HEK293 (cell line): ENCODE measurements at regions not wholly inside any gene's neighbourhood (a gene's known extent, or its start where the extent isn't known, plus 50 kb on each side); places are given as distances from the start of the nearest gene placed in this dataset.
A peak's percentile ranks its signal among the peaks of the same experiment; 100 is the strongest.

Experiments used
- CTCF ChIA-PET: fragments of 350-600 bp; formaldehyde crosslinking; extraction: SDS; loops from one replicate; lab custom pipeline; 2021; ENCODE audit warnings: antibody characterized with exemption; lab: Yijun Ruan, JAX
- POLR2A ChIA-PET: fragments of 300-600 bp; formaldehyde crosslinking; extraction: SDS; loops from one replicate; lab custom pipeline; 2020; ENCODE audit warnings: antibody characterized with exemption, inconsistent platforms; lab: Yijun Ruan, JAX
- H3K27ac ChIP-seq: fragments of 200-500 bp; sonication (Bioruptor generic); 2 replicates; pipeline ENCODE4 v1.5.1; 2014; ENCODE audit warnings: low read depth, low read length, control low read depth, inconsistent platforms; ENCODE audit errors: extremely low read depth
- H3K36me3 ChIP-seq, 2 experiments: fragments of 200-500 bp in 1 of 2; sonication (Bioruptor generic) in 1 of 2; 1 replicate in 1 of 2; 2 replicates in 1 of 2; pipeline ENCODE4 v1.5.1; 2014 to 2017; ENCODE audit warnings: inconsistent platforms in 2 of 2, low read length in 2 of 2; ENCODE audit not compliant: control insufficient read depth in 2 of 2, insufficient read depth in 1 of 2
- H3K4me1 ChIP-seq: fragments of 200-500 bp; sonication (Bioruptor generic); 2 replicates; pipeline ENCODE4 v1.5.1; 2014; ENCODE audit warnings: mild to moderate bottlenecking, low read length, inconsistent platforms; ENCODE audit not compliant: control insufficient read depth, insufficient read depth
- H3K4me3 ChIP-seq: 2 replicates; pipeline ENCODE4 v1.5.1; 2011; ENCODE audit warnings: low read depth, mild to moderate bottlenecking, control low read depth, low read length, moderate library complexity
- H3K9me3 ChIP-seq: fragments of 200-500 bp; sonication (Bioruptor generic); 2 replicates; pipeline ENCODE4 v1.5.1; 2014; ENCODE audit warnings: low read depth, low read length, inconsistent platforms; ENCODE audit not compliant: control insufficient read depth, insufficient read depth
- GLIS1 ChIP-seq: fragments of 450-650 bp; formaldehyde crosslinking; IDR thresholded peaks from 2 replicates; pipeline ENCODE4 v1.5.1; 2016; ENCODE audit warnings: missing biosample characterization, missing genetic modification characterization
- GLIS2 ChIP-seq: fragments of 450-650 bp; formaldehyde crosslinking; IDR thresholded peaks from 2 replicates; pipeline ENCODE4 v1.5.1; 2016; ENCODE audit warnings: missing biosample characterization, missing genetic modification characterization
- HOXD13 ChIP-seq: sonication (generic); formaldehyde crosslinking; IDR thresholded peaks from 2 replicates; pipeline ENCODE4 v1.8.0; 2022; ENCODE audit warnings: missing genetic modification reagents, borderline replicate concordance
- OVOL3 ChIP-seq: fragments of 450-650 bp; formaldehyde crosslinking; IDR thresholded peaks from 2 replicates; pipeline ENCODE4 v1.5.1; 2016; ENCODE audit warnings: missing biosample characterization, missing genetic modification characterization
- REPIN1 ChIP-seq: fragments of 450-650 bp; formaldehyde crosslinking; IDR thresholded peaks from 2 replicates; pipeline ENCODE4 v1.5.1; 2017; ENCODE audit warnings: missing biosample characterization, missing genetic modification characterization, low read depth
- SETDB1 ChIP-seq: IDR thresholded peaks from one replicate; pipeline ENCODE4 v1.6.1; 2017; ENCODE audit warnings: mild to moderate bottlenecking, low read length, moderate library complexity, mixed read lengths; ENCODE audit not compliant: insufficient read length
- TRIM28 ChIP-seq: IDR thresholded peaks from 2 replicates; pipeline ENCODE4 v1.6.1; 2011; ENCODE audit warnings: low read length, control low read depth, borderline replicate concordance
- WT1 ChIP-seq: fragments of 450-650 bp; formaldehyde crosslinking; IDR thresholded peaks from 2 replicates; pipeline ENCODE4 v1.5.1; 2016; ENCODE audit warnings: missing biosample characterization, missing genetic modification characterization
- ZBTB17 ChIP-seq: fragments of 450-650 bp; formaldehyde crosslinking; IDR thresholded peaks from 2 replicates; pipeline ENCODE4 v1.5.1; 2016; ENCODE audit warnings: missing biosample characterization, missing genetic modification characterization
- ZBTB21 ChIP-seq: fragments of 450-650 bp; formaldehyde crosslinking; IDR thresholded peaks from 2 replicates; pipeline ENCODE4 v1.5.1; 2017; ENCODE audit warnings: missing biosample characterization, missing genetic modification characterization
- ZIC2 ChIP-seq: fragments of 450-650 bp; formaldehyde crosslinking; IDR thresholded peaks from 2 replicates; pipeline ENCODE4 v1.5.1; 2016; ENCODE audit warnings: missing biosample characterization, missing genetic modification characterization
- ZNF311 ChIP-seq: fragments of 450-650 bp; formaldehyde crosslinking; IDR thresholded peaks from 2 replicates; pipeline ENCODE4 v1.5.1; 2017; ENCODE audit warnings: missing biosample characterization, missing genetic modification characterization, borderline replicate concordance
- ZNF324 ChIP-seq: fragments of 450-650 bp; formaldehyde crosslinking; IDR thresholded peaks from 2 replicates; pipeline ENCODE4 v1.5.1; 2016; ENCODE audit warnings: missing biosample characterization, missing genetic modification characterization
- ZNF366 ChIP-seq: fragments of 450-650 bp; formaldehyde crosslinking; conservative IDR thresholded peaks from 2 replicates; pipeline ENCODE4 v1.5.1; 2016; ENCODE audit warnings: missing biosample characterization, missing genetic modification characterization
- ZNF423 ChIP-seq: fragments of 450-650 bp; formaldehyde crosslinking; IDR thresholded peaks from 2 replicates; pipeline ENCODE4 v1.5.1; 2016; ENCODE audit warnings: missing biosample characterization, missing genetic modification characterization
- ZNF549 ChIP-seq: fragments of 450-650 bp; IDR thresholded peaks from 2 replicates; pipeline ENCODE4 v1.5.1; 2018; ENCODE audit warnings: missing biosample characterization, missing genetic modification characterization, mild to moderate bottlenecking, inconsistent platforms, moderate library complexity
- ZNF560 ChIP-seq: fragments of 450-650 bp; formaldehyde crosslinking; IDR thresholded peaks from 2 replicates; pipeline ENCODE4 v1.5.1; 2017; ENCODE audit warnings: missing biosample characterization, missing genetic modification characterization, borderline replicate concordance
- ZNF707 ChIP-seq: fragments of 450-650 bp; formaldehyde crosslinking; IDR thresholded peaks from 2 replicates; pipeline ENCODE4 v1.5.1; 2016; ENCODE audit warnings: missing biosample characterization, missing genetic modification characterization
- TF ChIP-seq, protein P1 (sequence below): fragments of 450-650 bp; formaldehyde crosslinking; conservative IDR thresholded peaks from 2 replicates; pipeline ENCODE4 v1.5.1; 2016; ENCODE audit warnings: low read depth, missing biosample characterization, missing genetic modification characterization
- TF ChIP-seq, protein P2 (sequence below): fragments of 450-650 bp; IDR thresholded peaks from 2 replicates; pipeline ENCODE4 v1.5.1; 2018; ENCODE audit warnings: missing biosample characterization, mild to moderate bottlenecking, missing genetic modification characterization
- TF ChIP-seq, protein P3 (sequence below): fragments of 450-650 bp; formaldehyde crosslinking; IDR thresholded peaks from 2 replicates; pipeline ENCODE4 v1.5.1; 2017; ENCODE audit warnings: missing biosample characterization, mild to moderate bottlenecking, missing genetic modification characterization, moderate library complexity
- TF ChIP-seq, protein P4 (sequence below): fragments of 450-650 bp; formaldehyde crosslinking; IDR thresholded peaks from 2 replicates; pipeline ENCODE4 v1.5.1; 2016; ENCODE audit warnings: missing biosample characterization, missing genetic modification characterization, low read depth
- TF ChIP-seq, protein P5 (sequence below): fragments of 450-650 bp; formaldehyde crosslinking; IDR thresholded peaks from 2 replicates; pipeline ENCODE4 v1.5.1; 2016; ENCODE audit warnings: missing biosample characterization, missing genetic modification characterization

DNA sequence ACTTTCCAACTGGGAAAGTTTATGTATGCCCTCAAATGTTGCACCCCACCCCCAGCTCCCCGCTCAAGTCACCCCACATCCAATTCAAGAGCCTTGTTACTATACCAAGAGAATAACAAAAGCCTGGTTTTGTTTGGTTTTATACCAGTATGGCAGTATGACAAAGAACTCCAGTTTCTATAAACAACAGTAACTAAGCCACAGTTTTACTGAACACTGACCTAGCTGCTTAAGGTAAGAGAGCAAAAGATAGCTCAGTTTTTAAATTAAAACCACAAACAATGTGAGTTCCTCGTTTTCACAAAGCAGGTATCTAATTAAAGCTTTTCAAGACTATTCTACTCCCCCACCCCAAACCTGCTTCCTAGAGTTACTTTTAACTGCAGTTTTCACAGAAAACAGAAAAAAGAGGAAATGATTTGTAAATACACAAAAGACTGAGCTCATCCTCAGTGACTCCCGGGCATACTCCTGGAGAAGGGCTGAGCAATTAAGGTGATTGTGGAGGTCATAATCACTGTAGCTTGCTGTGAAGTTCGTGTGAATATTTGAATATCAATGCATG is 59.3 kb upstream of the LHX8 start:
- no peak for TF ChIP-seq ZNF707 (tag by site-specific recombination)
- no peak for TF ChIP-seq ZBTB21 (tag by site-specific recombination)
- TF ChIP-seq ZNF549 (tag by site-specific recombination), result no peak
- TF ChIP-seq, protein P1, sequence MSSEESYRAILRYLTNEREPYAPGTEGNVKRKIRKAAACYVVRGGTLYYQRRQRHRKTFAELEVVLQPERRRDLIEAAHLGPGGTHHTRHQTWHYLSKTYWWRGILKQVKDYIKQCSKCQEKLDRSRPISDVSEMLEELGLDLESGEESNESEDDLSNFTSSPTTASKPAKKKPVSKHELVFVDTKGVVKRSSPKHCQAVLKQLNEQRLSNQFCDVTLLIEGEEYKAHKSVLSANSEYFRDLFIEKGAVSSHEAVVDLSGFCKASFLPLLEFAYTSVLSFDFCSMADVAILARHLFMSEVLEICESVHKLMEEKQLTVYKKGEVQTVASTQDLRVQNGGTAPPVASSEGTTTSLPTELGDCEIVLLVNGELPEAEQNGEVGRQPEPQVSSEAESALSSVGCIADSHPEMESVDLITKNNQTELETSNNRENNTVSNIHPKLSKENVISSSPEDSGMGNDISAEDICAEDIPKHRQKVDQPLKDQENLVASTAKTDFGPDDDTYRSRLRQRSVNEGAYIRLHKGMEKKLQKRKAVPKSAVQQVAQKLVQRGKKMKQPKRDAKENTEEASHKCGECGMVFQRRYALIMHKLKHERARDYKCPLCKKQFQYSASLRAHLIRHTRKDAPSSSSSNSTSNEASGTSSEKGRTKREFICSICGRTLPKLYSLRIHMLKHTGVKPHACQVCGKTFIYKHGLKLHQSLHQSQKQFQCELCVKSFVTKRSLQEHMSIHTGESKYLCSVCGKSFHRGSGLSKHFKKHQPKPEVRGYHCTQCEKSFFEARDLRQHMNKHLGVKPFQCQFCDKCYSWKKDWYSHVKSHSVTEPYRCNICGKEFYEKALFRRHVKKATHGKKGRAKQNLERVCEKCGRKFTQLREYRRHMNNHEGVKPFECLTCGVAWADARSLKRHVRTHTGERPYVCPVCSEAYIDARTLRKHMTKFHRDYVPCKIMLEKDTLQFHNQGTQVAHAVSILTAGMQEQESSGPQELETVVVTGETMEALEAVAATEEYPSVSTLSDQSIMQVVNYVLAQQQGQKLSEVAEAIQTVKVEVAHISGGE, result no peak
- CTCF ChIA-PET, result interaction anchor here (0.6 to 0.8 kb wide), 2 partner anchors 17 to 126 kb away, joined by 3 to 6 read pairs; no protein-coding TSS in a partner anchor
- H3K9me3 ChIP-seq, result no peaks in the 10 kb centered on the region
- H3K27ac ChIP-seq, result no peak overlapping the region
- H3K4me1 ChIP-seq, result no peaks in the 10 kb centered on the region
- POLR2A ChIA-PET, result no interaction called here
- H3K36me3 ChIP-seq, result no peaks in the 10 kb centered on the region
- no peak overlapping the region for H3K4me3 ChIP-seq

DNA sequence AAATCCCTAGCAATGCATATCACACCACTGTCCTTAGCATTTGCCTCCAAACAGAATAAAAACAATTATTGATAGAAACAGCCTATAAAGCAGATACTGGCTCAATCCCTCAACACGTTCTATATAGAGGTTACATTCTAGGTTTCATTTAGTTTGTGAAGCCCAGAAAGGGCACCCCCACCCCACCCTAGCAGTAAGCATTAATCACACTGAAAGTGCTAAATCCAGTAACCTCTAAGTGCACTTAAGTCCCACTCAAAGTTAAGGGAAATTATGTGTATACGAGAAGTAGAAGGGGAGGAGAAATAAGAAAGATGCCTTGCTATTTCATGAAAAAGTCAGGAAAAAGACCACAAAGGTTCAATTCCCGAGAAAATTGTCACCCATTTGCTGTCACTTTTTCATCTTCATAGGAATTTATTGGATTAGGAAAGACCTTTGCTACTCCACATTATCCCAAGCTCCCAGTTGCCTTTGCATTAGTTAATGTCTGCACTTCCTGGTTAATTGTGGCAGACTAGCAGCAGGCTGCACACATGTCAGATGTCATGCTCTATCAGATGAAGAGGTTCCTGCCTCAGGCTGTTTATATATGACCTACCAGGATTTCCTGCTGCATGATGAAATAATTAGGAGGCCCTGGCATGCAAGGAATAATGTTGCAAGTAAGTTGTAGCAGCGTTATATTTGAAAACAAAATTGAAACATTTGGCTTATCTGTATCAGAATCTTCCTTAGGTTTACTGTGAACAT is 54.5 kb upstream of the LHX8 start:
- TF ChIP-seq TRIM28 (peak; percentile 69; the same call in 1 of the 2 replicates), ZNF423 (no peak), HOXD13 (no peak)
- TF ChIP-seq, protein P2, sequence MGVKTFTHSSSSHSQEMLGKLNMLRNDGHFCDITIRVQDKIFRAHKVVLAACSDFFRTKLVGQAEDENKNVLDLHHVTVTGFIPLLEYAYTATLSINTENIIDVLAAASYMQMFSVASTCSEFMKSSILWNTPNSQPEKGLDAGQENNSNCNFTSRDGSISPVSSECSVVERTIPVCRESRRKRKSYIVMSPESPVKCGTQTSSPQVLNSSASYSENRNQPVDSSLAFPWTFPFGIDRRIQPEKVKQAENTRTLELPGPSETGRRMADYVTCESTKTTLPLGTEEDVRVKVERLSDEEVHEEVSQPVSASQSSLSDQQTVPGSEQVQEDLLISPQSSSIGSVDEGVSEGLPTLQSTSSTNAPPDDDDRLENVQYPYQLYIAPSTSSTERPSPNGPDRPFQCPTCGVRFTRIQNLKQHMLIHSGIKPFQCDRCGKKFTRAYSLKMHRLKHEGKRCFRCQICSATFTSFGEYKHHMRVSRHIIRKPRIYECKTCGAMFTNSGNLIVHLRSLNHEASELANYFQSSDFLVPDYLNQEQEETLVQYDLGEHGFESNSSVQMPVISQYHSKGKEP (tag by site-specific recombination), result peak; percentile 78
- H3K27ac ChIP-seq, result no peak overlapping the region
- no peaks in the 10 kb centered on the region for H3K36me3 ChIP-seq
- H3K4me3 ChIP-seq, result no peak overlapping the region
- ChIA-PET POLR2A (no interaction called here), CTCF (no interaction called here)
- H3K4me1 ChIP-seq, result no peaks in the 10 kb centered on the region
- H3K9me3 ChIP-seq, result no peaks in the 10 kb centered on the region

DNA sequence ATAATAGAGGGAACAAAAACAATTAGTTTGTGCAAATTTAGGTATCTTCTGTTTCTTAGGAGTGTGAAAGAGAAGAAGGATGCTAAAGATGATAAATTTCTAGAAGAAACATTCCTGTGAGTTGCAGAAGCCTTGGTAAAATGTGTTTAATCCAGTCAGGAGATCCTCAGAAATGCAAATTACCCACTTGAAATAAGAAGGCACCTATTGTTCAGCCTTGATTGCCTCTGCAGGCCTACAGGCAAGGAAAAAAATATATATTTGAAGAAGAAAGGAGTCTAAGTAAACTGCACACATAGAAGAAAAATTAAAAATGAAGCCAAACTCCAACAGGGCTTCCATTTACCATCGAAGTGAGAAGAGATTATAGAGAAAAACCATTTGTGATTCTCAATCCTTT is 51.0 kb upstream of the LHX8 start:
- no peak overlapping the region for H3K4me3 ChIP-seq
- ChIA-PET POLR2A (no interaction called here), CTCF (no interaction called here)
- no peak overlapping the region for H3K27ac ChIP-seq
- H3K9me3 ChIP-seq, result no peaks in the 10 kb centered on the region
- no peaks in the 10 kb centered on the region for H3K36me3 ChIP-seq
- H3K4me1 ChIP-seq, result no peaks in the 10 kb centered on the region
- no peak for TF ChIP-seq ZNF311 (tag by site-specific recombination)
- TF ChIP-seq GLIS1 (tag by site-specific recombination), result no peak
- no peak for TF ChIP-seq REPIN1 (tag by site-specific recombination)
- TF ChIP-seq SETDB1, result no peak
- no peak for TF ChIP-seq ZNF560 (tag by site-specific recombination)
- no peak for TF ChIP-seq ZIC2 (tag by site-specific recombination)
- TF ChIP-seq WT1, result no peak
- no peak for TF ChIP-seq ZNF366 (tag by site-specific recombination)
- TF ChIP-seq, protein P3, sequence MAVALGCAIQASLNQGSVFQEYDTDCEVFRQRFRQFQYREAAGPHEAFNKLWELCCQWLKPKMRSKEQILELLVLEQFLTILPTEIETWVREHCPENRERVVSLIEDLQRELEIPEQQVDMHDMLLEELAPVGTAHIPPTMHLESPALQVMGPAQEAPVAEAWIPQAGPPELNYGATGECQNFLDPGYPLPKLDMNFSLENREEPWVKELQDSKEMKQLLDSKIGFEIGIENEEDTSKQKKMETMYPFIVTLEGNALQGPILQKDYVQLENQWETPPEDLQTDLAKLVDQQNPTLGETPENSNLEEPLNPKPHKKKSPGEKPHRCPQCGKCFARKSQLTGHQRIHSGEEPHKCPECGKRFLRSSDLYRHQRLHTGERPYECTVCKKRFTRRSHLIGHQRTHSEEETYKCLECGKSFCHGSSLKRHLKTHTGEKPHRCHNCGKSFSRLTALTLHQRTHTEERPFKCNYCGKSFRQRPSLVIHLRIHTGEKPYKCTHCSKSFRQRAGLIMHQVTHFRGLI (tag by site-specific recombination), result no peak
- TF ChIP-seq ZBTB17 (tag by site-specific recombination), result no peak
- TF ChIP-seq ZNF324 (tag by site-specific recombination), result no peak
- no peak for TF ChIP-seq GLIS2
- TF ChIP-seq, protein P4, sequence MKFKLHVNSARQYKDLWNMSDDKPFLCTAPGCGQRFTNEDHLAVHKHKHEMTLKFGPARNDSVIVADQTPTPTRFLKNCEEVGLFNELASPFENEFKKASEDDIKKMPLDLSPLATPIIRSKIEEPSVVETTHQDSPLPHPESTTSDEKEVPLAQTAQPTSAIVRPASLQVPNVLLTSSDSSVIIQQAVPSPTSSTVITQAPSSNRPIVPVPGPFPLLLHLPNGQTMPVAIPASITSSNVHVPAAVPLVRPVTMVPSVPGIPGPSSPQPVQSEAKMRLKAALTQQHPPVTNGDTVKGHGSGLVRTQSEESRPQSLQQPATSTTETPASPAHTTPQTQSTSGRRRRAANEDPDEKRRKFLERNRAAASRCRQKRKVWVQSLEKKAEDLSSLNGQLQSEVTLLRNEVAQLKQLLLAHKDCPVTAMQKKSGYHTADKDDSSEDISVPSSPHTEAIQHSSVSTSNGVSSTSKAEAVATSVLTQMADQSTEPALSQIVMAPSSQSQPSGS, result no peak
- TF ChIP-seq, protein P5, sequence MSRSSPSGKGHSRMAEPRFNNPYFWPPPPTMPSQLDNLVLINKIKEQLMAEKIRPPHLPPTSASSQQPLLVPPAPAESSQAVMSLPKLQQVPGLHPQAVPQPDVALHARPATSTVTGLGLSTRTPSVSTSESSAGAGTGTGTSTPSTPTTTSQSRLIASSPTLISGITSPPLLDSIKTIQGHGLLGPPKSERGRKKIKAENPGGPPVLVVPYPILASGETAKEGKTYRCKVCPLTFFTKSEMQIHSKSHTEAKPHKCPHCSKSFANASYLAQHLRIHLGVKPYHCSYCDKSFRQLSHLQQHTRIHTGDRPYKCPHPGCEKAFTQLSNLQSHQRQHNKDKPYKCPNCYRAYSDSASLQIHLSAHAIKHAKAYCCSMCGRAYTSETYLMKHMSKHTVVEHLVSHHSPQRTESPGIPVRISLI (tag by site-specific recombination), result no peak
- TF ChIP-seq OVOL3, result no peak
